ENCODE measurements at regions not wholly inside any gene's neighbourhood (a gene's known extent, or its start where the extent isn't known, plus 50 kb on each side); places are given as distances from the start of the nearest gene placed in this dataset.

GRCh38 chr13:24008679-24009078 is 111.4 kb upstream of the C1QTNF9B start:
- no peak for DNase-seq (ENCODE audit: low spot score)

GRCh38 chr13:24011266-24011665 is 114.0 kb upstream of the C1QTNF9B start:
- no peak for DNase-seq (ENCODE audit: low spot score)

GRCh38 chr13:24012648-24013047 is 115.3 kb upstream of the C1QTNF9B start:
- no peak for DNase-seq (ENCODE audit: low spot score)

- no peak for DNase-seq (ENCODE audit: low spot score)
Measured at GRCh38 chr13:24013189-24013588, 115.9 kb upstream of the C1QTNF9B start.

- DNase-seq (ENCODE audit: low spot score), result no peak
Measured at GRCh38 chr13:24016046-24016445, 118.7 kb upstream of the C1QTNF9B start.

GRCh38 chr13:24022568-24022967 is 125.3 kb upstream of the C1QTNF9B start:
- no peak for DNase-seq (ENCODE audit: low spot score)

- no peak for DNase-seq (ENCODE audit: low spot score)
Measured at GRCh38 chr13:24023073-24023472, 125.8 kb upstream of the C1QTNF9B start.

- DNase-seq (ENCODE audit: low spot score), result no peak
Measured at GRCh38 chr13:24027494-24027893, 130.2 kb upstream of the C1QTNF9B start.

GRCh38 chr13:24032252-24032651 is 128.3 kb upstream of the SPATA13 start:
- DNase-seq (ENCODE audit: low spot score), result no peak

GRCh38 chr13:24032674-24033073 is 127.8 kb upstream of the SPATA13 start:
- DNase-seq (ENCODE audit: low spot score), result no peak

- DNase-seq (ENCODE audit: low spot score), result no peak
Measured at GRCh38 chr13:24033527-24034302, 126.8 kb upstream of the SPATA13 start.

- DNase-seq (ENCODE audit: low spot score), result no peak
Measured at GRCh38 chr13:24035411-24035810, 125.1 kb upstream of the SPATA13 start.

GRCh38 chr13:24036115-24036514 is 124.4 kb upstream of the SPATA13 start:
- no peak for DNase-seq (ENCODE audit: low spot score)

- peak; percentile 67 for DNase-seq (ENCODE audit: low spot score)
Measured at GRCh38 chr13:24038405-24038804, 122.1 kb upstream of the SPATA13 start.

GRCh38 chr13:24038841-24039330 is 121.6 kb upstream of the SPATA13 start:
- peak; percentile 97 for DNase-seq (ENCODE audit: low spot score)

GRCh38 chr13:24039621-24040475 is 120.7 kb upstream of the SPATA13 start:
- DNase-seq (ENCODE audit: low spot score), result no peak

- peak; percentile 50 for DNase-seq (ENCODE audit: low spot score)
Measured at GRCh38 chr13:24040835-24041234, 119.7 kb upstream of the SPATA13 start.

GRCh38 chr13:24041651-24042225 is 118.8 kb upstream of the SPATA13 start:
- no peak for DNase-seq (ENCODE audit: low spot score)

- no peak for DNase-seq (ENCODE audit: low spot score)
Measured at GRCh38 chr13:24042710-24043440, 117.6 kb upstream of the SPATA13 start.

GRCh38 chr13:24043590-24044350 is 116.8 kb upstream of the SPATA13 start:
- no peak for DNase-seq (ENCODE audit: low spot score)

GRCh38 chr13:24045597-24045996 is 114.9 kb upstream of the SPATA13 start:
- no peak for DNase-seq (ENCODE audit: low spot score)
